Esophagus muscularis mucosa (tissue), 4 donors: ENCODE measurements at regions not wholly inside any gene's neighbourhood (a gene's known extent, or its start where the extent isn't known, plus 50 kb on each side); places are given as distances from the start of the nearest gene placed in this dataset.

ENCODE experiments used
- DNase-seq: peaks from one replicate; pipeline ENCODE4 v3.0.0-alpha.2; 2017; ENCODE audit errors: extremely low spot score
- H3K27ac ChIP-seq, 4 donors: fragments of 200-600 bp; sonication (generic); replicated peaks in 1 of 4; 1 replicate in 3 of 4; 2 replicates in 1 of 4; pipeline ENCODE4 v1.5.1; 2016 to 2019; ENCODE audit warnings: mild to moderate bottlenecking in 1 of 4
- H3K27me3 ChIP-seq, 4 donors: fragments of 200-600 bp; sonication (generic); one replicate each; pipeline versions ENCODE4 v1.5.1 to v1.6.0; 2016 to 2019
- H3K36me3 ChIP-seq, 4 donors: fragments of 200-600 bp; sonication (generic); one replicate each; pipeline ENCODE4 v1.5.1; 2016 to 2019
- H3K4me1 ChIP-seq, 4 donors: fragments of 200-600 bp; sonication (generic); one replicate each; pipeline ENCODE4 v1.5.1; 2016 to 2019
- H3K4me3 ChIP-seq, 4 donors: fragments of 200-600 bp; sonication (generic); 1 replicate in 2 of 4; 2 replicates in 2 of 4; pipeline ENCODE4 v1.5.1; 2016 to 2019; ENCODE audit warnings: mild to moderate bottlenecking in 4 of 4, moderate library complexity in 1 of 4
- H3K9me3 ChIP-seq, 4 donors: fragments of 200-600 bp; sonication (generic); 1 replicate in 3 of 4; 2 replicates in 1 of 4; pipeline ENCODE4 v1.5.1; 2016 to 2019
- EP300 ChIP-seq: sonication (generic); formaldehyde crosslinking; IDR thresholded peaks from one replicate; pipeline ENCODE4 v1.6.1; 2017; ENCODE audit warnings: antibody characterized with exemption
- POLR2A ChIP-seq: fragments of 450-650 bp; IDR thresholded peaks from one replicate; pipeline ENCODE4 v1.6.1; 2017; ENCODE audit warnings: antibody characterized with exemption, moderate library complexity, mild to moderate bottlenecking, low read depth
- POLR2AphosphoS5 ChIP-seq, 2 donors: sonication (generic); formaldehyde crosslinking; IDR thresholded peaks; one replicate each; pipeline ENCODE4 v1.6.1; 2017; ENCODE audit warnings: antibody characterized with exemption in 2 of 2
- WGBS: methylation state at CpG from one replicate; pipeline ENCODE4 v1.1.5; 2018; 5-methylcytosine and 5-hydroxymethylcytosine counted together
- intact Hi-C: fragments of 100-400 bp; cut with DNase I; formaldehyde crosslinking; loops from one replicate; pipeline ENCODE4 v1.15.1; 2023
- TF ChIP-seq, protein P1 (sequence below), 3 experiments: fragments of 200-600 bp in 2 of 3; fragments of 450-650 bp in 1 of 3; sonication (generic) in 2 of 3; IDR thresholded peaks; one replicate each; pipeline ENCODE4 v1.5.1; 2017 to 2019; ENCODE audit warnings: antibody characterized with exemption in 3 of 3, mild to moderate bottlenecking in 2 of 3, moderate library complexity in 1 of 3

DNA sequence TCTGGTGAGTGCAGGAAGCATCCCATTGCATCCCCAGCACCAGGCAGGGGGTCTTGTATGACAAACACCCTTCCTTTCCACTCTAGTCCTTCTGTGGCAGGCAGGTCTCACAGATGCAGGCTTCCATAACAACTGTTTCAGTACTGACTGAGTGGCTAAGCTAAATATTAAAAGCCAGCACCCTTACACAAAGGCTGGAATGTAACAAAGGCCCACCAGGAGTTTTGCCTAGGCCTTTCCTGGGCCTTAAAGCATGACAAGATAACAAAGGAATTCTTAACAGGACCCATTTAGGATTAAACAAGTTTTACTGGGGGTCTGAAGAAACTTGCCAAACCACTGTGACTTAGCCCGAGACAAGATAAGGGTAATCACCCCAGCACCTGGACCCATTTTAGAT, 228.9 kb upstream of the RPL38 start:
- Histone ChIP-seq H3K36me3 (no peaks in the 10 kb centered on the region), H3K27me3 (peaks cover 0 to 56% (median 0%) of the 10 kb centered on the region in 4 donors), H3K9me3 (peaks cover 0 to 5% (median 1%) of the 10 kb centered on the region in 4 donors), H3K4me3 (no peak overlapping the region), H3K4me1 (no peaks in the 10 kb centered on the region), H3K27ac (no peak overlapping the region)
- intact Hi-C loops: no loop called here
- WGBS: 100% methylated on average over 1 of the region's 1 CpG
- no peak for DNase-seq
- TF ChIP-seq POLR2AphosphoS5 (IDR thresholded peaks at IDR 0.05) (no peak), POLR2A (no peak), EP300 (no peak)
- TF ChIP-seq, protein P1, sequence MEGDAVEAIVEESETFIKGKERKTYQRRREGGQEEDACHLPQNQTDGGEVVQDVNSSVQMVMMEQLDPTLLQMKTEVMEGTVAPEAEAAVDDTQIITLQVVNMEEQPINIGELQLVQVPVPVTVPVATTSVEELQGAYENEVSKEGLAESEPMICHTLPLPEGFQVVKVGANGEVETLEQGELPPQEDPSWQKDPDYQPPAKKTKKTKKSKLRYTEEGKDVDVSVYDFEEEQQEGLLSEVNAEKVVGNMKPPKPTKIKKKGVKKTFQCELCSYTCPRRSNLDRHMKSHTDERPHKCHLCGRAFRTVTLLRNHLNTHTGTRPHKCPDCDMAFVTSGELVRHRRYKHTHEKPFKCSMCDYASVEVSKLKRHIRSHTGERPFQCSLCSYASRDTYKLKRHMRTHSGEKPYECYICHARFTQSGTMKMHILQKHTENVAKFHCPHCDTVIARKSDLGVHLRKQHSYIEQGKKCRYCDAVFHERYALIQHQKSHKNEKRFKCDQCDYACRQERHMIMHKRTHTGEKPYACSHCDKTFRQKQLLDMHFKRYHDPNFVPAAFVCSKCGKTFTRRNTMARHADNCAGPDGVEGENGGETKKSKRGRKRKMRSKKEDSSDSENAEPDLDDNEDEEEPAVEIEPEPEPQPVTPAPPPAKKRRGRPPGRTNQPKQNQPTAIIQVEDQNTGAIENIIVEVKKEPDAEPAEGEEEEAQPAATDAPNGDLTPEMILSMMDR (IDR thresholded peaks at IDR 0.05): no peak

DNA sequence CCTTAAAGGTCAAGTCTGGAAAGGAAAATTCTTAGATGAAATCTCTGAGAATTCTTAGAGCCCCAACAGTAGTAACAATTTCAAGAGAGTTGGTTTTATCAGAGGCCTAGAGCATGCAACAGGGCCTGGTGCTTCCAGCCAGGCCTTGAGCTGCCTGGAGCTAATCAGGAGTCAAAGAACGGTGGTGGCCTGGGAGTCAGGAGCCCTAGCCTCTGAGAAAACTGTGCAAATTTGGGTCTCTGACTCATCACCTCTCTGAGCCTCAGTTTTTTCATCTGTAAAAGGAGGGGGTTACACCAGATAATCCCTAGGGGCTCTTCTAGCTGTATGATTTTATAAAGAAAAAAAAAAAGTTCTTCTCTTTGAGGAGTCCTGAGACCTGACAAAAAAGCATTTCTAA, 227.3 kb upstream of the RPL38 start:
- WGBS: 86% methylated on average over 1 of the region's 1 CpG
- H3K9me3 ChIP-seq: peaks cover 0 to 5% (median 1%) of the 10 kb centered on the region in 4 donors
- peaks cover 0 to 57% (median 0%) of the 10 kb centered on the region in 4 donors for H3K27me3 ChIP-seq
- DNase-seq: no peak
- no peak overlapping the region for H3K4me3 ChIP-seq
- no peaks in the 10 kb centered on the region for H3K4me1 ChIP-seq
- intact Hi-C loops: no loop called here
- H3K27ac ChIP-seq: no peak overlapping the region
- TF ChIP-seq POLR2A: no peak
- TF ChIP-seq, protein P1 (IDR thresholded peaks at IDR 0.05): no peak
- no peak for TF ChIP-seq POLR2AphosphoS5 (IDR thresholded peaks at IDR 0.05)
- no peak for TF ChIP-seq EP300
- H3K36me3 ChIP-seq: no peaks in the 10 kb centered on the region

DNA sequence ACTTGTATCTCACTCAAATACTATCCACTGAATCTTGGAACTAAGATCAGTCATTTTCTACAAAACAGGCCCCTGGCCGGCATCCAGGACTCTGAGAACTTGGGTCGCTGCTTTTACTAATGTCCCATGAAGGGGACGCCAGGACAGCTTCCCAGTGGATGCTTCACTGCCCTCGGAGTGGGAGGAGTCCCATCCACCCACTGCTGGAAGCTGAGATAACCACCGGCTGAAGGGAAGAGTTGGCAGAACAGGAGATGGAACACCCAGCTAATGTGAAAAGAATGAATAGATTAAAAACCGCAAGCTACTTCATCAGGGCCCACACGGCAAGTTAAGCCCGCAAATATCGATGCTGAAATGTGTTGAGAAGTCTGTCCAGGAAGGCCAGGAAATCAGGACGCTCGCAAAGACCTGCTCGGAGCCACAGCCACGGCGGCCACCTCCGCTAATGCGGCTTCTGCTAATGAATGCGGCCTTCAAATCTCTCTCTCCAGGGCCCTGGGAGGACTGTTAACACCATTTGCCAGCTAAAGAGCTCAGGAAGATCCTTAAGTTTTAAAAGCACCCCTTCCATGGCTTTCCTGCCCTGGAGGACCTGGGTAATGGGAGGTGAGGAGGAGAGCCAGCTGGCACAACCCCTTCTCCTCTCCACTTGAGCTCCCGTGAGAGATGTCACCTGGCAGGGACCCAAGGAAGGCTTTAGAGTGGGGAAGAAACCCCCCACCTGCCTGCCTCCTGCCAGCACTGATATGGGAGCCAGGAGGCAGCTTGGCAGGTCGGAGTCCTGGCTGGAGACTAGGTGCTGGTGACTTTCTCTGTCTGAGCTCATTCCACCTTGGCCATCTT, 226.6 kb upstream of the RPL38 start:
- no peak overlapping the region for H3K4me3 ChIP-seq
- peaks cover 0 to 59% (median 0%) of the 10 kb centered on the region in 4 donors for H3K27me3 ChIP-seq
- no peak for TF ChIP-seq POLR2AphosphoS5 (IDR thresholded peaks at IDR 0.05)
- no peak for TF ChIP-seq POLR2A
- no peak for TF ChIP-seq EP300
- TF ChIP-seq, protein P1 (IDR thresholded peaks at IDR 0.05): no peak
- WGBS: 68% methylated on average over 18 of the region's 19 CpGs
- H3K9me3 ChIP-seq: peaks cover 0 to 5% (median 1%) of the 10 kb centered on the region in 4 donors
- no peak overlapping the region for H3K27ac ChIP-seq
- H3K4me1 ChIP-seq: no peaks in the 10 kb centered on the region
- intact Hi-C loops: no loop called here
- no peak for DNase-seq
- no peaks in the 10 kb centered on the region for H3K36me3 ChIP-seq

DNA sequence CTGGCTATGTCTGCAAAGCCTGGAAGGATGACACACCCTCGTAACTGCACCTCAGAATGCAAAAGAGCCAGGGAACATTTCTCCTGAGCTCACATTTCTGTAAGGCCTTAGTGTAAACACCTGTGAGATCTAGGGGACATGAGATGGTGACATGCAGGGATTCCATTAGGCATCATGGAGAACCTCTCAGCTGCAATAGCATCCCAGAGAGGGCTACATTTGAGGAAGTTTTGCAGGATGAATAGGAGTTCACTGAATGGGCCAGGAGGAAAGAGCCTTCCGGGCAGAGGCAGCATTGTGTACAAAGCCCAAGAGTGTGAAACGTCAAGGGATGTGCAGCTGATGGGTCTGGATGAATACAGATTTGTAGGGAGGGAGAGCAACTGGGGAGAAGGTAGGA, 223.0 kb upstream of the RPL38 start:
- H3K27me3 ChIP-seq: peaks cover 0 to 72% (median 0%) of the 10 kb centered on the region in 4 donors
- H3K27ac ChIP-seq: no peak overlapping the region
- no peak for DNase-seq
- H3K4me1 ChIP-seq: no peaks in the 10 kb centered on the region
- H3K36me3 ChIP-seq: no peaks in the 10 kb centered on the region
- peaks cover 0 to 5% (median 1%) of the 10 kb centered on the region in 4 donors for H3K9me3 ChIP-seq
- intact Hi-C loops: no loop called here
- no peak overlapping the region for H3K4me3 ChIP-seq
- WGBS: 78% methylated on average over 3 of the region's 3 CpGs
- TF ChIP-seq, protein P1 (IDR thresholded peaks at IDR 0.05): no peak

DNA sequence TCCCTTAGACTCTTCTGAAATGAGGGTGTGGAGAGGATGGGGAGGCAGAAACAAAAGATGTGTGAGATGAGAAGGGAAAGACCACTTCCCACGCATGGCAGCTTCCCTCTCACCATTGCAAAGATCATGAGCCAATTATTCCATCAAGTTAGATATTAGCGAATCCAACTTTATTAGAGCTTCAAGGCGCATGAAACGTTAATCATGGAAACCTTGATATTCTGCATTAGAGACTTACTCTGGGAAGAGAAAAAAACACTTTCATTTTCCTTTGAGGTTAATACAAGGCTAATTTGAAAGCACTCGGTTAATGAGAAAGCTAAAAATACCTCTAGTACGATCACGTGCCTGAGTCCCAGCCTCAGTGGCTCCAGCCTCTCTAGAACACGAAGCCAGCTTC, 220.6 kb upstream of the RPL38 start:
- 71% methylated on average over 8 of the region's 8 CpGs for WGBS
- no peaks in the 10 kb centered on the region for H3K4me1 ChIP-seq
- H3K9me3 ChIP-seq: peaks cover 0 to 5% (median 1%) of the 10 kb centered on the region in 4 donors
- no peak overlapping the region for H3K4me3 ChIP-seq
- intact Hi-C loops: no loop called here
- no peak overlapping the region for H3K27ac ChIP-seq
- no peak for TF ChIP-seq POLR2AphosphoS5 (IDR thresholded peaks at IDR 0.05)
- no peak for TF ChIP-seq POLR2A
- no peak for TF ChIP-seq EP300
- TF ChIP-seq, protein P1 (IDR thresholded peaks at IDR 0.05): no peak
- peaks cover 0 to 81% (median 0%) of the 10 kb centered on the region in 4 donors for H3K27me3 ChIP-seq
- DNase-seq: no peak
- H3K36me3 ChIP-seq: no peaks in the 10 kb centered on the region
